MM.1S (cell line): ENCODE measurements at regions not wholly inside any gene's neighbourhood (a gene's known extent, or its start where the extent isn't known, plus 50 kb on each side); places are given as distances from the start of the nearest gene placed in this dataset.

ENCODE experiments used
- EZH2 ChIP-seq: fragments of 300-600 bp; sonication (generic); optimal IDR thresholded peaks from 2 replicates; pipeline ENCODE3; 2017; ENCODE audit warnings: low read depth, mild to moderate bottlenecking, antibody characterized with exemption, low read length, mixed read lengths
- EZH2phosphoT487 ChIP-seq: fragments of 300-600 bp; sonication (generic); IDR thresholded peaks from 2 replicates; pipeline ENCODE4 v1.6.1; 2018; ENCODE audit warnings: antibody characterized with exemption, low read length
- TF ChIP-seq, protein P1 (sequence below): fragments of 300-600 bp; sonication (generic); IDR thresholded peaks from 2 replicates; pipeline ENCODE4 v1.5.1; 2016; ENCODE audit warnings: antibody characterized with exemption, low read length, mixed read lengths

DNA sequence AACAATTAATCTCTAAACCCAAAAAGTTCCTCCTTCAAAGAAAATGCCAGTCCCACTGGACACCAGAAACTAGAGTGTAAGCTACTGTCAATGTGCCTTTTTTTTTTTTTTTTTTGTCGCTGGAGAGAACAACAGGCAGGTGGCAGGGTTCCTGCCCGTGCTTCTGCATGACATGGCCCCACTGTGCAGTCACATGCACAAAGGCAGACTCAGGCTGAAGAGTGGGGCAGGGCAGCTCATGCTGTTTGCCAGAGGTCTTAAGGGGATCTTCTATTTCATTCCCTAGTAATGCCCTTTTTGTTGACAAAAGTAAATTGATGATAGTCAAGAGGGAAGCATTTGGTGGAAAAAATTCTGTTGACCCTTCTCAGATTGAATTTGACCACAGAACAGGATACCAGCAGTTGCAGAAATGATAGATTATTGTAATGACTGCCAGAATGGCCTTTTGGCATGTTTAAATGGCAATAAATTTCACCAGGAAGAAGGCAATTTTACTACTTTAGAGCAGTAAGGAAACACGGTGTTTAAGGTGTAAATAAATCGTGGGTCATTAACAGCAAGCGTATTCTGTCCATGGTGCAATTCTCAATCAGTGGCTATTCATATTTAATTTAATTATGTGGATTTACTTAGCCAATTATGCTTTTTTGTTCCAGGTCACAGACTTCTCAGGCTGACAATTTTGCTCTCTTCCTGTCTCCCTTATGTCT, 80.9 kb downstream of the NKX6-1 start:
- TF ChIP-seq, protein P1, sequence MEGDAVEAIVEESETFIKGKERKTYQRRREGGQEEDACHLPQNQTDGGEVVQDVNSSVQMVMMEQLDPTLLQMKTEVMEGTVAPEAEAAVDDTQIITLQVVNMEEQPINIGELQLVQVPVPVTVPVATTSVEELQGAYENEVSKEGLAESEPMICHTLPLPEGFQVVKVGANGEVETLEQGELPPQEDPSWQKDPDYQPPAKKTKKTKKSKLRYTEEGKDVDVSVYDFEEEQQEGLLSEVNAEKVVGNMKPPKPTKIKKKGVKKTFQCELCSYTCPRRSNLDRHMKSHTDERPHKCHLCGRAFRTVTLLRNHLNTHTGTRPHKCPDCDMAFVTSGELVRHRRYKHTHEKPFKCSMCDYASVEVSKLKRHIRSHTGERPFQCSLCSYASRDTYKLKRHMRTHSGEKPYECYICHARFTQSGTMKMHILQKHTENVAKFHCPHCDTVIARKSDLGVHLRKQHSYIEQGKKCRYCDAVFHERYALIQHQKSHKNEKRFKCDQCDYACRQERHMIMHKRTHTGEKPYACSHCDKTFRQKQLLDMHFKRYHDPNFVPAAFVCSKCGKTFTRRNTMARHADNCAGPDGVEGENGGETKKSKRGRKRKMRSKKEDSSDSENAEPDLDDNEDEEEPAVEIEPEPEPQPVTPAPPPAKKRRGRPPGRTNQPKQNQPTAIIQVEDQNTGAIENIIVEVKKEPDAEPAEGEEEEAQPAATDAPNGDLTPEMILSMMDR = no peak
- no peak for TF ChIP-seq EZH2phosphoT487
- TF ChIP-seq EZH2 = no peak
